NT2/D1 (cell line): ENCODE measurements at regions not wholly inside any gene's neighbourhood (a gene's known extent, or its start where the extent isn't known, plus 50 kb on each side); places are given as distances from the start of the nearest gene placed in this dataset.

Experiments
- SUZ12 ChIP-seq: IDR thresholded peaks from 2 replicates; pipeline ENCODE4 v1.6.1; 2011; ENCODE audit not compliant: insufficient read length, insufficient read depth; ENCODE audit errors: extremely low read depth
- ZNF274 ChIP-seq: IDR thresholded peaks from 2 replicates; pipeline ENCODE4 v1.6.1; 2011; ENCODE audit warnings: mild to moderate bottlenecking, low read depth, low read length

DNA sequence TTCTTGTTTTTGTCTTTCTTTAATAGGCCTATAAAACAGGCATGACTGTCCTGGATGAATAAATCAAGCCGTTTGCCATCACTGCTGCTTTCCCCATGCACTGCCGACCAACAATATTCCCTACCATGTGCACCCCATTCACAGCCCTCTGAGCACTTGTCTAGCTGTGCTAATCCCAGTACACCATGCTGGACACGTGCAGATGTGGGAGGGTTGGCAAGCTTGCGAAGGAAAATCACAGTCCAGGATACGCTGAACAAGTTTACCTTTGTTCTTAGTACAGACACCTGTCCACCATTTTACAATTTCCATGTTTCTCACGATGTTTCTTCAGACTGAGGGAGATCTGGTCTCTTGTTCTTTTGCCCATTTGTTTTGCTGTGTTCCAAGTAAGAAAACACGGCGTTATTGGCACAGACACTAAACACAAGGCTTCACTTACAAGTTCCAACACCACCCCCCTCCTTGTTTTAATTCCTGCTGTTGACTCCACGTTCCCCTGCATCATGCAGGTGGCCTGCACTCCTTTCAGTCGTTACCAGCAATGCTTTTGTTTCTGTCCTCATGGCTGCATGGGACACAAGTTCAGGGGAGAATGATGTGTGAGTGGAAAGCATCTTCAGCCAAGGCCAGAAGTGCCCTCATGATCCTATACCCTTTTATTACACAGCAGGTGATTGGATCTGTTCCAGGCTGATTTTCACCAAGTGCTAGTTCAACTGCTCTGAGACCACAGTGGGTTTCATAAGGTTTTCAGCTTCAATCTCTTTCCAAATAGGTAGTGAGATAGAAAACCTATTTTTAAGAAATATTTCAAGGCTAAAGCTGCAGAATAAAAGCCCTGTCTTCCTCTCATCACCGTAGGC is 608.9 kb downstream of the IRX1 start:
- TF ChIP-seq ZNF274 (no peak), SUZ12 (no peak)
